Fibroblast of gingiva (primary cell): ENCODE measurements at regions not wholly inside any gene's neighbourhood (a gene's known extent, or its start where the extent isn't known, plus 50 kb on each side); places are given as distances from the start of the nearest gene placed in this dataset.

ENCODE experiments used
- DNase-seq: peaks from one replicate; pipeline ENCODE4 v3.0.0-alpha.2; 2011; ENCODE audit warnings: low read depth

DNA sequence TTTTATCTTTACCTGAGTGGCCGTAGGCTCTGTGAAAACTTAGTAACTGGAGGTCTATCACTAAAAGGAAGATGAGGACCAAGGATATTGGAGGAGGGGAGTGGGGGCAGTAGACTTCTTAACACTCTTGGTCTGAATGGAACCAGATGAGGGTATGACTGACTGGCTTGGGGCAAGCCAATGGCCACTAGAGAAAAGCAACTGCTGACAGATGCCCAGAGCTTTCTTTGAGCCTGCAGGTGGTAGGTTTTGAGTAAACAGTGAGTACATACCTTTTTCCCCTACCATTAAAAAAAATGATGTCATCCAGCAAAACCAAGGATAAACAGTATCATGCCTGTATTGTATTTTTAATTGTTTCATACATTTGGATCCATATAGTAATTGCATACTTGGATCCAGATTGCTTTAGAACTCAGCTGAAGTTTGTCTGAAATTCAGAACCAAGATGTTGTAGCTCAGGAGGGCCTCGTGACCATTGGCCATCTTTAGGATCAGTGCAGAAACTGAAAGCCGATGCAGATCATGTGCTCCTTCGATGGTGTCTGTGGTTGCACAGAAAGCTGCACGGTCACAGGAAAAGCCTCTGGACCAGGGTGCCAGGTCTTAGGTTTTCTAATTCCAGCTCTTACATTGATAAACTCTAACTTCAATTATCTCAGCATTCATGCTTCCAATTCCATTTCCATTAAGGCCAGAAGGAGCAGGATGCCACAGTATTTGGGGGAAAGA lies 131.0 kb downstream of the PDGFRA start:
- no peak for DNase-seq

DNA sequence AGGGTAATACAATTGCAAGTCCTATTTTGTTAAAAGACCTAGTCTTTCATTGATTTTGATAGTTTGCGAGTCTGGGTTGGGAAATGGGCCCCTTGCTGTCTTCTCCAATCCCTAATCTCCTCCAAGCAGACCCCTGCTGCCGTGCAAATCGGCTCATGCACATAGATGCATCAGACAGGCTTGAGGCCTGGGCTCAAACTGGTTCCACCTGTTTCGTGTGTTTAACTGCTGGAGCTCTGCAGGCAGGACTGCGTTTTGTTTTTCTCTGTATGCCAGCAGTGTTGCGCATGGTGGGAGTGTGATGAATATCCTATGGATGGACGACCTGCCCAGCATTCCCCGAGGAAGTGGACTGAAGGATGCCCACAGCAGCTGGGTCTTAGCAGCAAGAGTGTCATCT lies 133.9 kb downstream of the PDGFRA start:
- DNase-seq: no peak

DNA sequence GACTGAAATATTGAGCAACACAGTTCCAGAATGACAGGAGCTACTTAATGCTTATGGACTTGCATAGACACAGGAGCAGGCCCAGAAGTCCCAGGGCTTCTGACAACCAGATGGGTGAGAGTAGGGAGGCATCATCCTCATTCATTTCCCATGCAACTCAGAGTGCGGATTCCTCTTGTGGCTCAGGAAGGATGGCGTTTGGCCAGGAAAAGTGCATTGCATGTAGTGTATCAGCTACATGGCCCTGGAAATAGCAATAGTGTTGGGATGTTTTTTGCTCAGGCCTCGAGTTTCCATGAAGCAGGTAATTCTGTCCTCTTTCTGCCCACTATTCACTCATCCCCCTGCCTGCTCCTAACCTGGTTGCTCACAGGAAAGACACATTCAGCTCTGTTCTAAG lies 136.6 kb downstream of the PDGFRA start:
- DNase-seq: no peak

DNA sequence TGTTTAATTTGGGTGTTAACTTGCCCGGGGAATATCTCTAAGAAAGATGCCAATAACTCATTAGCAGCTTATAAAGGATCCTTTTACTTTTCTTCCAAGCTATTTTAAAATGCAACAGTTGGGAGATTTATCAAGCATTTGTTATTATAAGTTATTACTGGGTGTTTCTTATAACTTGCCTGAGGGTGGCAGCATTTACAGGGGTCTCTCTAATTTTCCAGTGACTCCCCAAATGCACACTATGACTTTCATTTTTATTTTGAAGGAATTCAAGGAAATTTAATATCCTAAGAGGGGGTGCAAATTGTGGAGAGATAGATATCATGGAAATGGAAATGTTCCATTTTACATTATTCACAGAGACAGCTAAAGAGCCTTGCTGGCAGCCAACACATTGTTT lies 138.0 kb downstream of the PDGFRA start:
- no peak for DNase-seq

DNA sequence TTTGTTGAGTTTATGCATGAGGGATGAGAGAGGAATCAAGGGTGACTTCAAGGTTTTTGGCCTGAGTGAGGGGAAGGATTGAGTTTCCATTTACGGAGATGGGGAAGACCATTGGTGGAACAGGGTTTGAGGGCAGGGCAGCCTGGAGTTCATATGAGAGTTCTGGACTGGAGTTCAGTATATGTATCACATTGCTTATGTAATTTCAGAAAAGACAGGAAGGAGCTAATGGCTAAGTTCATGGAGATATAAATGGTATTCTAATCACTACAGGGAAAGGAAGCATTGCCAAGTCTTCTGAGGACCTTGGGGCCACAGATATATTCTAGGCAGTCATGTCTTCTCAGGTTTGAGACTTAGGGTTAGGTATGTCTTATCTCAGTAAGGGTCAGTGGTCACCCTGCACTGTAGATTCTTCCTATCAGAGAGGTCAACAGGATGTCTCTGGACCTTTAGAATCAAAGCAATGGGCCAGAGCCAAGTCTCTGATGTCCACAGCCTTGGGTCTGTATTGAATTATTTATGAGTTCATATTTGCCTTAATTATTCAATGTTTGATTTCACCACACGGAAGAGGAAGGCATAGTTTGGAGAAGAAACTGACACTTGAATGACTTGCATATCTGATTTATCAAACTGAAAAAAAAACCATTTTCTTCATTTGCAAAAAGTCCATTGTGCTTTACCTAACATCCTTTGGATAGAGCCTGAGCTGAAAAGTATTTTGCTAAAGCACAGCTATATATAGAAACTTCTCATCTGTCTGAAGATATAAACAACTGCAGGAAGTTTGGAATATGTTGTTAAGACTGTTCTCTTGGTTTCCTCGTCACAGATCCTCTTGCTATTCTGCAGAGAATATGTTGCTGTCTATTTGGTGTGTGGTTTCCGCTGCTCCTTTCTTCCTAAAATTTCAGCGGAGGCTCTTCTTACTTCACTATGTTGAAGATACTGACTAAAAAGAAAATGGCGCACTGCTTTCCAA lies 139.5 kb downstream of the PDGFRA start:
- DNase-seq: no peak

DNA sequence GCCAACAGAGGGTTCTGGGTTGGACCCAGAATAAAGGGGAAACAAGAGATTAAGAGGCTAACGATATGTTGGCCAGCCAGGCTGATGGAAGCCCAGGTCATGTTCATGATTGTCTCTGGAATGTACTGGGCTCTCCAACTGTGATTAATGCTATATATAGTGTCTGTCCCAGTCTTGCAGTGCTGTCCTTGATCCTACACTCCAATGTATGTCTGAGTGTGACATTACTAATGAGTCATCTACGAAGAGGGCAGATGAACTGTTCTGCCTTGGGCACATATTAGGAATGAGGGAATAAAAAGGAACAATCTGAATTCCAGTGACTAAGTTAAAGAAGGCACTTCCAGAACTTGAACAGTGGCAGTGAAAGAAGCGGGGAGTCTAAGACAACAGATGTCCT lies 142.1 kb downstream of the PDGFRA start:
- no peak for DNase-seq

DNA sequence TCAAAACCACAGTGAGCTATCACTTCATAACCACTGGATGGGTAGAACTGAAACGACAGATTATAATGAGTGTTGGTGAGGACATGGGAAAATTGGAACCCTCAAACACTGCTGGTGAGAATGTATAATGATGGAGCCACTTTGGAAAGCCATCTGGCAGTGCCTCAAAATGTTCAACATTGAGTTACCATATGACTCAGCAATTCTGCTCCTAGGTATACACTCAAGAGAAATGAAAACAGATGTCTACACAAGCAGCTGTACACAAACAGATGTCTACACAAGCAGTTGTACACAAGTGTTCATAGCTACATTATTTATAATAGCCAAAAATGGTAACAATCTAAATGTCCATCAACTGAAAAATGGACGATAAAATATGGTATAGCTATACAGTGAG lies 143.9 kb downstream of the PDGFRA start:
- no peak for DNase-seq

DNA sequence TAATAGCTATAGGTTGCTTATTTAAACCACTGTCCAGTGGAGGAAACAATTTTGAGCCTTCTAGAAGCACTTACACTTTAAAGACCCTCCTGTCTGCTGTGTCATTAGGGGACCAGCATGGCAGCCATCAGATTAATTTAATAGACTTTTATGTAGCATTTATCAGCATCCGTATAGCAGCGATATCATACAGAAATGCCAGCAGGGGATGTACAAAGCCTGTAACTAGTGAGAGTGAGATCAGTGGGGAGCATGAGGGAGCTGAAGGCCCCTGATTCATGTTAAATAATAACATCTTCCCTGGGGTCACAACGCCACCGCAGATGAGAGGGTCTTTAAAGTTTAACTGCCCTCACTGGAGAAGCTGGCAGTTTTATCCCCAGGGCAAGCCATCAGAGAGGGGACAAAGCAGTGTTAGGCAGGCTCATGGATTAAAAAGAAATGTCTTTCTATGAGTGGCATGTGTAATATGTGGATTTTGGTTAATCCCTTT lies 144.7 kb downstream of the PDGFRA start:
- DNase-seq: no peak

DNA sequence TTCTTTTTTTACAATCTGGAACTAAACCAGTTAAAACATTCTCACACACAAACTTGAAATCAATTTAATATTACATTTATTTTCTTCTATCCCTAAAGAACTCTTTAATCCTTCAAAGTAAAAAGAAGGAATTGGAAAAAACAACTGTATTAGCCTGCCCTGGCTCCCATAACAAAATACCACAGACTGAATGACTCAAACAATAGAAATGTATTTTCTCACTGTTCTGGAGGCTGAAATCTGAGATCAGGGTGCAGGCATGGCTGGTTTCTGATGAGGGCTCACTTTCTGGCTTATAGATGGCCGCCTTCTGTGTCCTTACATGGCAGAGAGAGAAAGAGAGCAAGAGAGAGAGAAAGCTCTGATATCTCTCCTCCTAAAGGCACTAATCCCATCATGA lies 149.4 kb downstream of the PDGFRA start:
- DNase-seq: no peak

DNA sequence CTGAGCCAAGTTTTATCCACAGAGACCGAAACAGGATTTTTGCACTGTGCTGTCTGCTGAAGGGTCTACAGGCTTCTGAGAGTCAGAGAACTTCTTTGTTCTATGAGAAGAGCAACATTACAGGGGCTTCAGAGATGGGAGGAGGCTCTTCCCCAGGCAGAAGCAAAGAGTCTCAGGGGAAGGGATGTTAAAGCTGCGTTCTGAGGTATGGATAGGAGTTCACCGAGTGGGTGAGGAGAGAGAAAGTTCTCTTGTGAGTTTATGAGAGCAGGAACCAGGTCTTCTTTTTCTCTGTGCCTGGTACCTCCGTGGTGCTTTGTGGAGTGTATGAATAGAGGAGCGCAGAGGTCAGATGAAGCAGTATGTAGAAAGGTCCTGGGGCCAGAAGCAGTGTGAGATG lies 155.1 kb downstream of the PDGFRA start:
- DNase-seq: no peak

DNA sequence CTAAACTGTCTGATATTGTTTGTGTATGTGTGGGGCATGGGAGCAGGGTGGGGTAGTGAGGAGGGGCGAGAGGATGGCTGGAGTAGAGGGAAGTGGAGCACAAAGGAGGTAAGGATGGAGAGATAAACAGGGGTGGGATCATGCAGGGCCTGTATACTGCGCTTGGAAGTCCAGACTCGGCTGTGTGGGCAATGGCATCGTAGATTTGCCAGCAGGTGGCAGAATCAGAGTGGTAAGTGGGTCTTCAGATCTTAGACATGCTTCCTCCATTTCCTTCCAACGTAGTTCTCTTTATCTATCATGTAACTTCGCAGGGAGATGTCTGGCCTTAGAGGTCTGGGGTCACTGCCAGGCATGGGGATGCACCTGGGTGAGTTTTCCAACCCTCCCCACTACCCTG lies 155.5 kb downstream of the PDGFRA start:
- DNase-seq: no peak

DNA sequence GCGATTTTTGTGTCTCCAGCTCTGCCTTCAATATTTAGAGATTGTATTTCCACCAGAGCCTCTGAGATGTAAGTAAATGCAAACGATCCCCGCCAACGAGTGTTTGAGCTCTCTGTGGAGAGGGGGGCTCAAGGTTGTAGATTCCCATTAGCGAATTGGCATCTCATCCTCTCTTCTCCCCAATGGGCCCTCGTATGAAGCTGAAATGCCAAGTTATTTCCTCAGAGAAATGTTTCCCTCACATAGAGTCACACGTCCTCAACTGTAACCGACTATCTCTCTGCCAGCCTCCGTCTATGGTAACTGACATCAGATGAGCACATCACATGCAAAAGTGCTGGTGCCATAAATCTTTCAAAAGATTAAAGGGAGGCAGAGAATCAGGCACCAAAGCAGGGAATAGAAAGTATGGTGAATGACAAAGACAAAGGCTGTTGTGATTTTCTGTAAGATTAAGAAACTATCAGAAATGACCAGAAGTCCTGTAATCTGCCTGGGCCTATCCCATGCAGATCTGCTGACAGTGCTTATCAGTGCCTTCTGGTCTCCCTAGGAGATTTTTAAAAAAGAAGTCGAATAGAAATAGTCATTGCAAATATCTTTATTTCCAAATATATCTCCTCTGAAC lies 157.1 kb downstream of the PDGFRA start:
- DNase-seq: no peak

DNA sequence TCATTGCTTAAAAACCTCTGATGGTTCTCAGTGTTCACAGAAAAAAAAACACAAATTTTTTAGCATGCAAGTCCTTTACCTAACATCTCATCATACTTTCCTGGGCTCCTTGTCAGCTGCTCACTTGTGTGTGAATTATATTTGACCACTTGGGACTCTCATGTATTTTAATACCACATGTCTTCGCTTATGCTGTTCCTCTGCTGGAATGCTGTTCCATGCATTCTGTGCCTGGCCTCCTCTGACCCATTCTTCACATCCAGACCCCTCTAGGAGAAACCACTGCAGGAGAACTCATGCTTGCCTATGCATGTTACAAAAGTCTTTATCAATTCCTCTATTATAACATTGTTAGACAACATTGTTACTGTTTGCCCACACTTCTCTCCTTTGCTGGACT lies 157.6 kb downstream of the PDGFRA start:
- DNase-seq: no peak

DNA sequence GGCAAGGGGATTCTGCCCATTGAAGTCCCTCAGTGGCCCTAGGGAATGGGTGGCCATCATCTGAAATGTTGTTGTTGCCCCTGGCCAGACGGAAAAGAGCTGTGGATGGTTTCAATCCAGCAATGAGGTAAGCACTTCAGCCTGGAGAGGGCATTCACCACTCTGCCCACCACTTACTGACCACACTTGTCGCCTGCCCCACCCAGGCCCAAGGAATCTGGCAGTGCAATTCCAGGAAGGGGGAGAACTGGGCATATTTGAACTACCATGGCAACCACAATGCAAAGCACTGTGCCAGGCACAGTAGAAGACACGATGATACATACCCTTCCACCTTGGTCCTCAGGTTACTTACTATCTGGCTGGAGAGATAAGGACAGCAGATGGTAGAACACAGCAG lies 161.6 kb downstream of the PDGFRA start:
- DNase-seq: no peak

DNA sequence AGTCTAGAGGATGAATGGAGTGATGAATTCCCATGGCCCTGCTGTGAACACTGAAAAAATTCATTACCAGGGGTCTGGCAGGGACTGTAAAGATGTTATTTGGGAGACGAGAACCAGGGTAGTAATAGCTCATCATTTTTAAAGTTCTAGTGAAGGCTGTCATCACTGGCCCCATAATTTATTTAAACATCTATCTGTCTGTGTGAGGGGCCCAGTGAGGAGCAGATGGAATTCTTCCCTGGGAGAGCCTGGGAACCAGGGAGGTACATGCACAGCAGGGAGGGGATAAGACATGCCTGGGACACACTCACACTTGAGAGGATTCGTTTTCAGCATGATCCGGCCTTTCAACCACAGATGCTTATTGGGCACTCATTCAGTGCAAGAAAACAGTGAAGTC lies 162.0 kb downstream of the PDGFRA start:
- DNase-seq: no peak

DNA sequence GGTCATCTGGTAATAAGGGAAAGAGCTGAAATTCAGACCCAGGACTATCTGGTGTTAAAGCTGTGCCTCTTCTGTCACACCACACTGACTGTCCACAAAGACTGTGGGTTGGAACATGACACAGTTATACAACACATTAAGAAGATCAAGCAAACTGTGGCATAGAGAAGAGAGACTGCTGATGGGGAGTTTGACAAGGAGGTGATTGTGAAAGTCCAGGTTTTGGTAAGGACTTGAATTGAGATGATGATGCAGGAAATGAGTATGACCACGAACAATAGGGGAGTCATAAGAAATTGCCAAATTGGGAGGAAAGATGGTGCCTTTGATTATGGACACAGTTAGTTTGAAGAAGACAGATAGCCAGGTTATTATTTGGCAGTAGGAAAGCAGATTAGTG lies 163.4 kb downstream of the PDGFRA start:
- no peak for DNase-seq

DNA sequence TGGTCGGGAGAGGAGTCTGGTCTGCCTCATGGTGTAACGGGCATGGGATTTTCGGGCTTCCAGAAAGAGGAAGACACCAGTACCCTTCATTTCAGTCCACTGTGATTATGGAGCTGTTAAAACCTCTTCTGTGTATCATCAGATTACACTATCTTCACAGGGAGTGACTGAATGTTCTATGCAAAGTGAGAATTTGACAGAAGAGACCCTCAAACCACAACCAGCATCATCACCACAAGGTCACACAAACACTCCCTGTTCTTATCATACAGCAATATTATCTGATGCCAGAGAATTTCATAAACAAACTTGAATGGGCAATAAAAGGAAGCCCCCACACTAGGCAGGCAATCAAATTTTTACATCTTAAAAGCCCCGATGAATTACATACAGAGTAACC lies 164.2 kb downstream of the PDGFRA start:
- DNase-seq: no peak

DNA sequence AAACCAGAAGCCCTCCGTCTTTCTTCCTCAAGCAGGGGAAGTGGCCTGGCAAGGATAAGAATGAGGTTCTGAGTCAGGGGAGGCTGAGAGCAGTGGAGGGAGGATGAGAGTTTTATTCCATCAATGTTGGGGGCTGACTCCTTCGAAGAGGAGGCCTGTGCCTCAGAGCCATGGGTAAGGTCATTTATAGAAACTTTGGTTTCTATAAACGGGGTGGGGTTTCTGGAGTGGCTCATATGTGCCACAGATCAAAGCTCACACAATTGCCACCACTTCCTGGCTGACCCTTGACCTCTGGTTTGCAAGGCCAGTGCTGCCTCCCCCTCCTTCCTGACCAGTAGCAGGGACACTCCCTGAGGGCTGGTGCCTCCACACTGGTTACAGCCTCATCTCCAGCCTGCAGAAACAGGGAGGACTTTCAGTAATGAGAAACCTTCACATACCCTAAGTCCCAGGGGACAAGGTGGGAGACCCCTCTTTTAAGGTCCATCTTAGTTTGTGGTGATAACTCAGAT lies 166.0 kb downstream of the PDGFRA start:
- no peak for DNase-seq

DNA sequence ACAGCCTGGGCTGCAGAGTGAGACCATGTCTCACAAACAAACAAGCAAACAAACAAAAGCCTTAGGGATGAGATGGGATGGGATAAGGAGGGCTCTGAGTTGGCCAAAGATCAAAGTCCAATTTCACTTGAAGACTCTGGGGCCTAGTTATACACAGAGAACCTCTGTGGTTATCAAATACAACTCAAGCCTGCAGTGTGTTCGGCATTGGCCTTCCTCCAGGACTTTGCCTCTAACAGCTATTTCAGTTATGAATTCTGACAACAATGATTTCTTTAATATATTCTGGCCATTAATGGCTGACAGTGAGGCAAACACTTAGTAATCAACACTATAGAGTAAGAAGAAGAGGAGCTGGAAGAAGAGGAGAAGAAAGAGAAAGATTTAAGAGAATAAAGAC lies 171.1 kb downstream of the PDGFRA start:
- no peak for DNase-seq

DNA sequence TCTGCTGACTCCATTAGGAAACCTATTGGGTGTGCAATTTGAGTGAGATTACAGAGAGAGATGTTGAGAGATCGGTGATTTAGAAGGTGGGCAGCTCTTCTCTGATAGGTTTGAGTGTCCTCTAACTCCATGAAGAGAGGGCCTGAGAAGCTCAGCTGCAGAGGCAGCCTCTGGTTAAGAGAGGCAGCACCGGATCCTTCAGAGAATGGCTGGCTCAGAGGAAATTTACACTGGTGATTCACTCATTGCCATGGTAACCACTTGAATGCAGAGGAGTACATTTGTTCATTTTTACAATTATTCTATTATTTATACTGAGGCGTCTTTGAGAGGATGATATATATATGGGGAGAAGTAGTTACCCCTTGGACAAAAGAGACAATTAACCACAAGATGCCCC lies 171.7 kb downstream of the PDGFRA start:
- peak; percentile 31 for DNase-seq

DNA sequence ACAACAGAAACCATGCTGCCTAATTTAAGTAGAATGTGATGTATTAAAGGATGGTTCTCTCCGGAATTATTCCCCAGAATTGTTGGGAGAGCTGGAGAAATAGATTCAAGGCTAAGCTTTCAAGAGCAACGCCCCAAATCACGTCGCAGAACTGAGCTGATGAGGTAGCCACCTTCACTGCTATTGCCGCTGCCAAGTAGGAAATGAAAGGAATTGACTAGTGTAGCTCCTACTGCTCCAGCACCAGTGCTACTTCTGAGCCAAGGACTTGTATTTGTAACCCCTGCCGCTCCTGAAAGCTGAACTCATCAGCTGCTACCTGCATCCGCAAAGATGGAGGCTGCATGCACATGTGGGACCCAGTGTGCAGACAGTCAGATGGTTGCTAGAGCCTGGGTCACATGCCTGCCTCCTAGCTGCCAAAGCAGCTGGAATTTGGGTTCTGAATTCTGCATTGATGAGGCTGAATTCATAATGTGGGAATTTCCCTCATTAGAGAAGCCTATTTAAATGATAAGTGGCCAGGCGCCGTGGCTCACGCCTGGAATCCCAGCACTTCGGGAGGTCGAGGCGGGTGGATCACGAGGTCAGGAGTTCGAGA lies 173.9 kb downstream of the PDGFRA start:
- DNase-seq: no peak
